ENCODE measurements at regions not wholly inside any gene's neighbourhood (a gene's known extent, or its start where the extent isn't known, plus 50 kb on each side); places are given as distances from the start of the nearest gene placed in this dataset.

GRCh38 chr4:62484357-62484756, 1284.2 kb downstream of the ADGRL3 start:
- H4K20me1 ChIP-seq = no peaks in the 10 kb centered on the region
- no peak for TF ChIP-seq Cebpa-rat (IDR thresholded peaks at IDR 0.05)
- no peak overlapping the region for H3K9ac ChIP-seq
- H3K4me3 ChIP-seq = no peak overlapping the region
- no peaks in the 10 kb centered on the region for H3K27me3 ChIP-seq
- H3K9me3 ChIP-seq = no peaks in the 10 kb centered on the region
- no peak overlapping the region for H3K27ac ChIP-seq
- peaks cover 5% of the 10 kb centered on the region; the same call in 1 of the 2 replicates for H3K4me1 ChIP-seq
- no peaks in the 10 kb centered on the region for H3K36me3 ChIP-seq
- no peak overlapping the region for H3K4me2 ChIP-seq

- Histone ChIP-seq H3K4me2 (no peak overlapping the region), H3K4me1 (peaks cover 8% of the 10 kb centered on the region; the same call in 1 of the 2 replicates), H3K9me3 (no peaks in the 10 kb centered on the region), H3K27me3 (no peaks in the 10 kb centered on the region), H3K27ac (no peak overlapping the region), H4K20me1 (no peaks in the 10 kb centered on the region), H3K36me3 (no peaks in the 10 kb centered on the region), H3K9ac (no peak overlapping the region), H3K4me3 (no peak overlapping the region)
- TF ChIP-seq Cebpa-rat (IDR thresholded peaks at IDR 0.05) = no peak
Measured at GRCh38 chr4:62482355-62482754, 1282.2 kb downstream of the ADGRL3 start.

GRCh38 chr4:62475596-62475995, 1275.5 kb downstream of the ADGRL3 start:
- no peak for TF ChIP-seq Cebpa-rat (IDR thresholded peaks at IDR 0.05)
- Histone ChIP-seq H3K27me3 (no peaks in the 10 kb centered on the region), H3K4me1 (0 out of 2 replicates have a peak, but pooled peaks cover 4% of the 10 kb centered on the region), H3K9ac (no peak overlapping the region), H3K36me3 (no peaks in the 10 kb centered on the region), H4K20me1 (no peaks in the 10 kb centered on the region), H3K9me3 (no peaks in the 10 kb centered on the region), H3K4me3 (no peak overlapping the region), H3K4me2 (no peak overlapping the region), H3K27ac (no peak overlapping the region)

- H3K27me3 ChIP-seq = no peaks in the 10 kb centered on the region
- H4K20me1 ChIP-seq = no peaks in the 10 kb centered on the region
- H3K36me3 ChIP-seq = no peaks in the 10 kb centered on the region
- H3K9ac ChIP-seq = no peak overlapping the region
- H3K4me2 ChIP-seq = no peak overlapping the region
- 0 out of 2 replicates have a peak, but pooled peaks cover 4% of the 10 kb centered on the region for H3K4me1 ChIP-seq
- no peak overlapping the region for H3K27ac ChIP-seq
- no peak for TF ChIP-seq Cebpa-rat (IDR thresholded peaks at IDR 0.05)
- H3K9me3 ChIP-seq = no peaks in the 10 kb centered on the region
- no peak overlapping the region for H3K4me3 ChIP-seq
Measured at GRCh38 chr4:62474802-62475201, 1274.7 kb downstream of the ADGRL3 start.

- H4K20me1 ChIP-seq = no peaks in the 10 kb centered on the region
- no peaks in the 10 kb centered on the region for H3K4me1 ChIP-seq
- H3K4me2 ChIP-seq = no peak overlapping the region
- H3K4me3 ChIP-seq = no peak overlapping the region
- no peak overlapping the region for H3K27ac ChIP-seq
- TF ChIP-seq Cebpa-rat (IDR thresholded peaks at IDR 0.05) = no peak
- no peak overlapping the region for H3K9ac ChIP-seq
- no peaks in the 10 kb centered on the region for H3K36me3 ChIP-seq
- no peaks in the 10 kb centered on the region for H3K27me3 ChIP-seq
- H3K9me3 ChIP-seq = no peaks in the 10 kb centered on the region
Measured at GRCh38 chr4:62471021-62471420, 1270.9 kb downstream of the ADGRL3 start.

- no peak overlapping the region for H3K9ac ChIP-seq
- H3K9me3 ChIP-seq = no peaks in the 10 kb centered on the region
- H3K27me3 ChIP-seq = no peaks in the 10 kb centered on the region
- no peak for TF ChIP-seq Cebpa-rat (IDR thresholded peaks at IDR 0.05)
- no peaks in the 10 kb centered on the region for H3K4me1 ChIP-seq
- no peak overlapping the region for H3K4me2 ChIP-seq
- H3K27ac ChIP-seq = no peak overlapping the region
- no peaks in the 10 kb centered on the region for H3K36me3 ChIP-seq
- H3K4me3 ChIP-seq = no peak overlapping the region
- H4K20me1 ChIP-seq = no peaks in the 10 kb centered on the region
Measured at GRCh38 chr4:62470421-62470983, 1270.4 kb downstream of the ADGRL3 start.

GRCh38 chr4:62470020-62470419, 1269.9 kb downstream of the ADGRL3 start:
- Histone ChIP-seq H3K27ac (no peak overlapping the region), H3K4me2 (no peak overlapping the region)
- TF ChIP-seq Cebpa-rat (IDR thresholded peaks at IDR 0.05) = no peak

GRCh38 chr4:62461961-62462360, 1261.8 kb downstream of the ADGRL3 start:
- Histone ChIP-seq H3K9me3 (no peaks in the 10 kb centered on the region), H3K9ac (no peak overlapping the region), H3K27ac (no peak overlapping the region), H4K20me1 (no peaks in the 10 kb centered on the region), H3K4me2 (no peak overlapping the region), H3K36me3 (no peaks in the 10 kb centered on the region), H3K27me3 (no peaks in the 10 kb centered on the region), H3K4me3 (no peak overlapping the region), H3K4me1 (no peaks in the 10 kb centered on the region)
- no peak for TF ChIP-seq Cebpa-rat (IDR thresholded peaks at IDR 0.05)

More at GRCh38 chr4:62470020-62470419, 1269.9 kb downstream of the ADGRL3 start:
- Histone ChIP-seq H3K36me3 (no peaks in the 10 kb centered on the region), H3K27me3 (no peaks in the 10 kb centered on the region), H3K9ac (no peak overlapping the region), H3K4me3 (no peak overlapping the region), H3K4me1 (no peaks in the 10 kb centered on the region), H4K20me1 (no peaks in the 10 kb centered on the region), H3K9me3 (no peaks in the 10 kb centered on the region)

GRCh38 chr4:62460329-62460728, 1260.2 kb downstream of the ADGRL3 start:
- no peaks in the 10 kb centered on the region for H3K27me3 ChIP-seq
- TF ChIP-seq Cebpa-rat (IDR thresholded peaks at IDR 0.05) = no peak
- H3K9me3 ChIP-seq = no peaks in the 10 kb centered on the region
- no peaks in the 10 kb centered on the region for H3K36me3 ChIP-seq
- H3K4me2 ChIP-seq = no peak overlapping the region
- no peaks in the 10 kb centered on the region for H3K4me1 ChIP-seq
- H4K20me1 ChIP-seq = no peaks in the 10 kb centered on the region
- no peak overlapping the region for H3K4me3 ChIP-seq
- no peak overlapping the region for H3K9ac ChIP-seq
- H3K27ac ChIP-seq = no peak overlapping the region

GRCh38 chr4:62457356-62457755, 1257.2 kb downstream of the ADGRL3 start:
- no peak for TF ChIP-seq Cebpa-rat (IDR thresholded peaks at IDR 0.05)
- Histone ChIP-seq H3K4me1 (no peaks in the 10 kb centered on the region), H3K4me3 (no peak overlapping the region), H3K4me2 (no peak overlapping the region), H3K9ac (no peak overlapping the region), H3K9me3 (no peaks in the 10 kb centered on the region), H3K27me3 (no peaks in the 10 kb centered on the region), H3K27ac (no peak overlapping the region), H3K36me3 (no peaks in the 10 kb centered on the region), H4K20me1 (no peaks in the 10 kb centered on the region)

- no peaks in the 10 kb centered on the region for H4K20me1 ChIP-seq
- no peaks in the 10 kb centered on the region for H3K36me3 ChIP-seq
- no peaks in the 10 kb centered on the region for H3K9me3 ChIP-seq
- H3K4me1 ChIP-seq = no peaks in the 10 kb centered on the region
- H3K27ac ChIP-seq = no peak overlapping the region
- H3K27me3 ChIP-seq = no peaks in the 10 kb centered on the region
- H3K9ac ChIP-seq = no peak overlapping the region
- H3K4me3 ChIP-seq = no peak overlapping the region
- H3K4me2 ChIP-seq = no peak overlapping the region
- TF ChIP-seq Cebpa-rat (IDR thresholded peaks at IDR 0.05) = no peak
Measured at GRCh38 chr4:62455871-62456270, 1255.7 kb downstream of the ADGRL3 start.
